A549 (cell line): ENCODE measurements at regions not wholly inside any gene's neighbourhood (a gene's known extent, or its start where the extent isn't known, plus 50 kb on each side); places are given as distances from the start of the nearest gene placed in this dataset.

ENCODE experiments used
- E2F6 ChIP-seq: IDR thresholded peaks from 2 replicates; pipeline ENCODE4 v1.6.1; 2012; ENCODE audit warnings: low read depth, borderline replicate concordance
- EP300 ChIP-seq, 2 experiments: fragments of >200 bp; sonication (Bioruptor Twin); formaldehyde crosslinking; IDR thresholded peaks; 2 replicates in 1 of 2; 3 replicates in 1 of 2; pipeline ENCODE4 v1.6.1; 2016 to 2017
- HEYL ChIP-seq: fragments of 250-450 bp; sonication (Bioruptor Pico); IDR thresholded peaks from 2 replicates; pipeline ENCODE4 v1.8.0; 2021; ENCODE audit warnings: mild to moderate bottlenecking, moderate library complexity
- MAFK ChIP-seq: fragments of 450-650 bp; IDR thresholded peaks from 2 replicates; pipeline ENCODE4 v1.6.1; 2014; ENCODE audit not compliant: partially characterized antibody
- POLR2A ChIP-seq: IDR thresholded peaks from 2 replicates; pipeline ENCODE4 v1.6.1; 2012; ENCODE audit warnings: mild to moderate bottlenecking, low read length
- RAD21 ChIP-seq, 2 experiments: fragments of >200 bp in 1 of 2; sonication (Bioruptor Twin) in 1 of 2; formaldehyde crosslinking in 1 of 2; IDR thresholded peaks in 1 of 2; conservative IDR thresholded peaks in 1 of 2; 2 replicates in 1 of 2; 3 replicates in 1 of 2; pipeline ENCODE4 v1.6.1; 2012 to 2018; ENCODE audit warnings: inconsistent platforms in 1 of 2
- RCOR1 ChIP-seq: fragments of 150-350 bp; IDR thresholded peaks from 2 replicates; pipeline ENCODE4 v1.6.1; 2014; ENCODE audit warnings: antibody characterized with exemption, low read length, low read depth
- SMC3 ChIP-seq: fragments of >200 bp; sonication (Bioruptor Twin); formaldehyde crosslinking; IDR thresholded peaks from 3 replicates; pipeline ENCODE4 v1.6.1; 2018; ENCODE audit warnings: inconsistent platforms
- SREBF2 ChIP-seq: fragments of 450-650 bp; IDR thresholded peaks from 2 replicates; pipeline ENCODE4 v1.6.1; 2014; ENCODE audit warnings: mild to moderate bottlenecking, moderate library complexity
- USF2 ChIP-seq: fragments of 450-650 bp; IDR thresholded peaks from 2 replicates; pipeline ENCODE4 v1.6.1; 2014; ENCODE audit warnings: antibody characterized with exemption
- TF ChIP-seq, protein P1 (sequence below): IDR thresholded peaks from 2 replicates; pipeline ENCODE4 v1.6.1; 2012
- TF ChIP-seq, protein P2 (sequence below): fragments of >200 bp; sonication (Bioruptor Twin); formaldehyde crosslinking; IDR thresholded peaks from 3 replicates; pipeline ENCODE4 v1.5.1; 2016
- TF ChIP-seq, protein P3 (sequence below): IDR thresholded peaks from 2 replicates; pipeline ENCODE4 v1.6.1; 2012

- TF ChIP-seq E2F6 = no peak
- TF ChIP-seq, protein P1, sequence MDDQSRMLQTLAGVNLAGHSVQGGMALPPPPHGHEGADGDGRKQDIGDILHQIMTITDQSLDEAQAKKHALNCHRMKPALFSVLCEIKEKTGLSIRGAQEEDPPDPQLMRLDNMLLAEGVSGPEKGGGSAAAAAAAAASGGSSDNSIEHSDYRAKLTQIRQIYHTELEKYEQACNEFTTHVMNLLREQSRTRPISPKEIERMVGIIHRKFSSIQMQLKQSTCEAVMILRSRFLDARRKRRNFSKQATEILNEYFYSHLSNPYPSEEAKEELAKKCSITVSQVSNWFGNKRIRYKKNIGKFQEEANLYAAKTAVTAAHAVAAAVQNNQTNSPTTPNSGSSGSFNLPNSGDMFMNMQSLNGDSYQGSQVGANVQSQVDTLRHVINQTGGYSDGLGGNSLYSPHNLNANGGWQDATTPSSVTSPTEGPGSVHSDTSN = no peak
- TF ChIP-seq SMC3 = no peak
- TF ChIP-seq, protein P2, sequence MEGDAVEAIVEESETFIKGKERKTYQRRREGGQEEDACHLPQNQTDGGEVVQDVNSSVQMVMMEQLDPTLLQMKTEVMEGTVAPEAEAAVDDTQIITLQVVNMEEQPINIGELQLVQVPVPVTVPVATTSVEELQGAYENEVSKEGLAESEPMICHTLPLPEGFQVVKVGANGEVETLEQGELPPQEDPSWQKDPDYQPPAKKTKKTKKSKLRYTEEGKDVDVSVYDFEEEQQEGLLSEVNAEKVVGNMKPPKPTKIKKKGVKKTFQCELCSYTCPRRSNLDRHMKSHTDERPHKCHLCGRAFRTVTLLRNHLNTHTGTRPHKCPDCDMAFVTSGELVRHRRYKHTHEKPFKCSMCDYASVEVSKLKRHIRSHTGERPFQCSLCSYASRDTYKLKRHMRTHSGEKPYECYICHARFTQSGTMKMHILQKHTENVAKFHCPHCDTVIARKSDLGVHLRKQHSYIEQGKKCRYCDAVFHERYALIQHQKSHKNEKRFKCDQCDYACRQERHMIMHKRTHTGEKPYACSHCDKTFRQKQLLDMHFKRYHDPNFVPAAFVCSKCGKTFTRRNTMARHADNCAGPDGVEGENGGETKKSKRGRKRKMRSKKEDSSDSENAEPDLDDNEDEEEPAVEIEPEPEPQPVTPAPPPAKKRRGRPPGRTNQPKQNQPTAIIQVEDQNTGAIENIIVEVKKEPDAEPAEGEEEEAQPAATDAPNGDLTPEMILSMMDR = no peak
- no peak for TF ChIP-seq RAD21 (conservative IDR thresholded peaks at IDR 0.05 in 1 of 2, IDR thresholded peaks at IDR 0.05 in 1 of 2)
- no peak for TF ChIP-seq HEYL
- no peak for TF ChIP-seq USF2
- no peak for TF ChIP-seq SREBF2
- no peak for TF ChIP-seq MAFK
- TF ChIP-seq POLR2A = no peak
- TF ChIP-seq EP300 (IDR thresholded peaks at IDR 0.05) = no peak
- no peak for TF ChIP-seq RCOR1
- TF ChIP-seq, protein P3, sequence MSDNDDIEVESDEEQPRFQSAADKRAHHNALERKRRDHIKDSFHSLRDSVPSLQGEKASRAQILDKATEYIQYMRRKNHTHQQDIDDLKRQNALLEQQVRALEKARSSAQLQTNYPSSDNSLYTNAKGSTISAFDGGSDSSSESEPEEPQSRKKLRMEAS = no peak
These were observed 429.0 kb downstream of the ETV1 start for GRCh38 chr7:13560441-13560840.
